ENCODE measurements at regions not wholly inside any gene's neighbourhood (a gene's known extent, or its start where the extent isn't known, plus 50 kb on each side); places are given as distances from the start of the nearest gene placed in this dataset.

DNA sequence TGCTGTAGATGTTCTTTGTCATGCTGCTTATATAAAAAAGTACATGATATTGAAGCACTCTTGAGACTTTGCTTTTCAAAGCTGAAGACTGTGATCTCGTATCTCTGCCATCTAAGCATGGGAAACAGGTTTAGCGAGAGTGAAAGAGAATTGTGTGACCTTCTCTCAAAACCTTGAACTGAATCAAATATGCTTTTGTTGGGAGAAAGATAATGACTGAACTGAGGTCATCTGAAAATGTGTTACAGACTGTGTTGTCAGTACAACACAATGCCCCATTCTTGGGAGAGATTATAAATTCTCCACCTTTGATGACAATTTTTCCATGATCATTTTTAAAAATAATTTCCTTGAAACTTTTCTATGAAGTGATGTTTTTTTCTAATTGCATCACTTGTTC lies 272.1 kb upstream of the SEL1L start:
- TF ChIP-seq CTCF (IDR thresholded peaks at IDR 0.05; ENCODE audit: insufficient read depth, low read length) (no peak), GABPA (IDR thresholded peaks at IDR 0.05; ENCODE audit: low read depth) (no peak), POLR2AphosphoS5 (IDR thresholded peaks at IDR 0.05; ENCODE audit: low read depth) (no peak)
